ENCODE measurements at regions not wholly inside any gene's neighbourhood (a gene's known extent, or its start where the extent isn't known, plus 50 kb on each side); places are given as distances from the start of the nearest gene placed in this dataset.

DNA sequence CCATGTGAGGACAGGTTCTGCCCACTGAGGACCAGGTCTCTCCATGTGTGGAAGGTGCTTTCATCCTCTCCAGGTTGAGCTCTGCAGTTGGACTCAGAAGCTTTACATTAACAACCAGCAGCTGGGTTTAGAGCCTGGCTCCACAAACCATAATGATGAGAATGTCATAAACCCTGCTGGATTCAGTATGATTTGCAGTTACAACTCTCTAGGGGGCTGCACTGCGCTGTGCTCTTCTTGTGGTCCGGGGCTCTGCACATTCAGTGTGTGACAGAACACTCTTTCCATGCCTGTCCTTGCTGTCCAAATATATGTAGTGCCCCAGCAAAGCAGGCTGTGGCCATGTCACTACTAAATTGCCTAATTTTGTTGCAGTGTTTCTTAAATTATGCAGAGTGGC is 334.3 kb downstream of the ICE1 start:
- TF ChIP-seq CTCF (IDR thresholded peaks at IDR 0.05) (no peak), POLR2A (IDR thresholded peaks at IDR 0.05) (no peak)

Measured in adrenal gland (tissue), 5 donors.